HG03108 (cell line): ENCODE measurements at regions not wholly inside any gene's neighbourhood (a gene's known extent, or its start where the extent isn't known, plus 50 kb on each side); places are given as distances from the start of the nearest gene placed in this dataset.

Experiments used
- ATAC-seq: cut with Tn5 transposase; IDR thresholded peaks from one replicate; pipeline ENCODE4 v1.9.1; 2021; ENCODE audit warnings: moderate library complexity; ENCODE audit not compliant: unreplicated experiment

- no peak for ATAC-seq
Observed at GRCh38 chrX:43481576-43481975, 174.5 kb upstream of the MAOA start.

DNA sequence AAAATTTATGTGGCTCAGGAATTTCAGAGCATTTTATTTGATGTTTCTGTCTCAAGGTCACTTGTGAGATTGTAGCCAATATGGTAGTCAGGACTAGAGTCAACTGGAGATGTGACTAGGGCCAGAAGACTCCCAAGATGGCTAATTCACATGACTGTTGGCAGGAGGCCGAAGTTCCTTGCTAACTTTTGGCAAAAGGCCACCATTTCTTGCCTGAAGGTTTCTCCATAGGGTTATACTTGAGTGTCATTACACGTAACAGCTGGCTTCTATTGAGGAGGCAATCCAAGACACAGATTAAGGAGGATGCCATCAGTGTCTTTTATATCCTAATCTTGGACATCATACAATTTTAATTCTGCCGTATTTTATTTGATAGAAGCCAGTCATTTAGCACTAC, 162.3 kb upstream of the MAOA start:
- ATAC-seq, result no peak

DNA sequence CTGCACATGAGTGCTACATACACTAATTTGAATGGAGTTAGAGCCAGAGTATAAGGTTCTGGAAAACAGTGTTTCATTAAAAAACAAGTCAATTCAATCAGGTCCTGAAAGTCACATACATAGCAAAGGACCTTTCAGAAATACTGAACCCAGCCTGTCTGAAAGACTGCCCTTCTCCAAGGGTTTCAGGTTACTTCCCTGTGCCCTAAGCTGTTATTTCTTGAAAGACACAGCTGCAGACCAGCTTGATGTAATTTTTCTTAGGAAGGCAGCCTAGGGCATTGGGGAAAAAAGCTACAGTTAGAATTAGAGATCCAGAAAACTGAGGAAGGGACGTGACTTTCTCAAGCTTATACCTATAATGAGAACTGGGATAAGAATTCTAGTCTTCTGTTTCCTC, 155.9 kb upstream of the MAOA start:
- no peak for ATAC-seq

DNA sequence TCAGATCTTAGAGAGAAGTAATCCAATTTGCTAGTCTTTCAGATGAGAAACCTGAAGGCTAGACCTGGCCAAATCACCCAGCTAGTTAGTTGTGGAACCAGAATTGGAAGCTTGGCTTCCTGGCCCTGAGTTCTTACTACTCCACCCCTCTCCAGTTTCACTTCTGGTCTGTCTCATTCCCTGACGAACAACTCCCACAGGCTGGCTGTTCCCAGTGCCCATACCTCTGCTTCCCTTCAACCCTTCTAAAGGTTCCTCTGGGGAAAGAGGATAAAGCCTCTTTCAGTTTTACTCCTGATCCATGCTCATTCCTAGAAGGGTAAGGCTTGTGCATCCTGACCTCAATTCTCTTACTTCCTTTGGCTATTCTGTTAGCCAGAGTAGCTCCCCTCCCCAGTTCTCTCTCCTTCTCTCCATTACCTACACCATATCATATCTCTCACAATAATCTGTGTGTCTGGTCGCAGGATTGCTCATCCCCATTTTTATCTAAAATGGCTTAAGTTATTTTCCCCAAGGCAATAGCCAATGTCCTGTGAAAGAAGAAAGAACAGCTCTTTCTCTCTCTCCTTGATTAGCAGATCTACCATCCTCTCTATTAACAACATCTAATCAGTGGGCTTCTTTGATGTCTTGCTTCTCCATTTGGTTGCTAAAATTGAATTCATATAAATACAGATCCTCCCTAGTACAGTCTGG, 155.0 kb upstream of the MAOA start:
- no peak for ATAC-seq

- no peak for ATAC-seq
Observed at GRCh38 chrX:43504394-43504793, 151.7 kb upstream of the MAOA start.

DNA sequence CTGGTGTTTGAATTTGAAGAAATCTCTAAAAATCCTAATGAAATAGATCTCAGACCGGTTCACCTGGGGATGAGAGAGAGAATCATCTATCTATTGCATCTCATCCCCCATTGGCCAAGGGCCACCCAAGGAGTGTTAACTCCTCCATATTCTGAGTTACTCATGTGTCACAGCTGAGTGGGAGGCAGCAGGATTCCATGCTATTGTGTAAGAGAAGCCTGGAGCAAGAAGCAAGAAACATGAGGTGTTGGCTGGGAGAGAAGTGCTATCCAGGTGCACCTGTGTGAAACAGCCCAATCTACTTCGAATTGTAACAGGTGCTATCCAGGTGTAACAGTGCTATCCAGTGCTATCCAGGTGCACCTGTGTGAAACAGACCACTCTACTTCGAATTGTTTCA, 150.3 kb upstream of the MAOA start:
- ATAC-seq, result no peak

- ATAC-seq, result no peak
Observed at GRCh38 chrX:43508694-43509093, 147.4 kb upstream of the MAOA start.

GRCh38 chrX:43510209-43510608, 145.9 kb upstream of the MAOA start:
- ATAC-seq, result no peak

DNA sequence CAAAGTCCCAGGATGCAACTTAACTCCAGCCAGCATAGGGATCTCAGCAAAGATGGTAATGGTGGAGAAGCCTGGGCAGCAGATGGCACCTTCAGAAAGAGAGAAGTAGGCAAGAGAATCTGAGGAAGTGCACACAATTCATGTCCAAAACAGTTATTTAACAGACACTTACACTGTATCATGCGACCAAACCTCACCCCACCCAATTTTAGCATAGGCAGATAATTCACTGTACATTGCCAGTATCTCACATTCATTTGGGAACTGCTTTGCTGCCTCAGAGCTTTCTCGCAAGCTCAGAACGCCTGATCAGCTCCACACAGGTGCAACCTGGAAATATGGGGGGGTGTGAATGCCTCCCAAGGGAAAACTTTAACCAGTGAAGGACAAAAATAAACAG, 143.0 kb upstream of the MAOA start:
- ATAC-seq, result no peak

GRCh38 chrX:43514820-43515219, 141.3 kb upstream of the MAOA start:
- ATAC-seq, result no peak

DNA sequence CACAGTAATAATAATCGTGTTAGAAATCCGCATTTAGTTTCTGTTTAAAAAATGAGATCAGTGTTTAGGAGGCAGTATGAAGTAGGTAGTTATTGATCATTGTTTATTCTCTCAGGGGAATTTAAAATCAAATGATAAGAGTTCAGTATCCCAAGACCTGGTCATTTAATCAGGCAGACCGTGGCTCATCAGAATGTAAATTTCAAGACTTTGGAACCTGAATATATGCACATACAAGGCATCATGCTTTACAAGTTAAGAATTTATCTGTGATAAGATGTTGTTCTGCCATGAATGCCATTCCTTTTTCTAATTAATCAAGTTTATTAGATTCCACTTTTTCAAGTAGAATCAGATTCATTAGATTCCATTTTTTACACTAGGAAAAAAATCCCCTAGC, 133.5 kb upstream of the MAOA start:
- no peak for ATAC-seq

GRCh38 chrX:43525901-43526610, 130.0 kb upstream of the MAOA start:
- ATAC-seq, result no peak

- no peak for ATAC-seq
Observed at GRCh38 chrX:43526878-43527277, 129.2 kb upstream of the MAOA start.

- ATAC-seq, result no peak
Observed at GRCh38 chrX:43527801-43528200, 128.3 kb upstream of the MAOA start.

GRCh38 chrX:43530837-43531236, 125.3 kb upstream of the MAOA start:
- no peak for ATAC-seq

DNA sequence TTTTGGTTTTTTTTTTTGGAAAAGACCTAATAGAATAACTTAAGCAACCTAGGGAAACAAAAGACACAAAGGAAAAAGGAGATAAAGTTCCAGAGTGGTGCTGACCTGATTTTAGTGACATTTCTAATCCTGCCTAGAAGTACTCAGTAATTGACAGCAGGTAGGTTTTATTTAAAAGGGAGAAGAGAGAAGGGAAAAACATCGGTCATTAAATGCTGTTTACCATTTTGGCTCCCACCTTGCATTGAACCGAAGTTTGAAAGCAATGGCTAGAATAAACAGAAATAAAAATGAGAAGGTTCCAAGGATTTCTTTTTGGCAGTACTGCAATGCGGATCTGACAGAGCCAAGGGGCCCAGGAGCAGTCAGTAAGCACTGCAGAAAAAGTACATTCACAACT, 115.8 kb upstream of the MAOA start:
- ATAC-seq, result no peak

DNA sequence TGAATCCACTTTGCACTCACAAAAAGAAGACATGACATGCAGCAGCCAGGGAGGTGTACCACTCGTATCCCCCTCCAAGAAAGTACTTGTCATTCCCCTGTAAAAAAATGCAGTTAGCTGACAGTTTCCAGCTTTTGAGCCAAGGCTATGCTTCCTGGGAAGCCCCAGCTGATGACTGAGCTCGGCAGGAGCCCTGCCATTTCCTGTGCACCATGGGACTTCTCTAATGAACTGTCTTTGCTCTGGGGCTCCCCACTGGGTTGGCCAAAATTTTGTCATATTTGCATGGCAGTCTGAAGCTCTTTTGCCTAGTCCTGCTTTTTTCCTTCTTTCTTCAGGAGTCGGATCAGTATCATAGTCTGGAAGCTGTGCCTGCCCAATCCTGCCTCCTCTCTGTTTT, 104.5 kb upstream of the MAOA start:
- no peak for ATAC-seq

DNA sequence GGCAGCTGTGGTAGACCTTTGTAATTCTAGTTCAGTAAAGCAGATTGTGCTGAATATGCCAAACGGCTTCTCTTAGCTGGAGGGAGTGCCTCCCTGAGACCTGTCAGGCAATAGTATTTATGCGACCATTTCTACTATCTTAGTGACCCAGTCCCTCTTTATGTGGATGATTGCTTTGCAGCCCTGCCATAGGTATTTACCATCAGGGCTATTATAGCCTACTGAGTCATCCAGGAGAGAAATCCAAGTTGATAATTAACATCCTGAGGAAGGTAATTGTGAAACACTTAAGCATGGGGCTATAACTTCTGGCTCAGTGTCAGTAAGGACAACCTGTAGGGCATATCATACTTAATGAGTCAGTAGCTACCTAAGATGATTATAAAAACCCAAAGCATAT, 103.9 kb upstream of the MAOA start:
- ATAC-seq, result no peak

GRCh38 chrX:43552703-43553102, 103.4 kb upstream of the MAOA start:
- ATAC-seq, result no peak

- ATAC-seq, result no peak
Observed at GRCh38 chrX:43553257-43553656, 102.8 kb upstream of the MAOA start.

GRCh38 chrX:43556207-43556606, 99.9 kb upstream of the MAOA start:
- no peak for ATAC-seq

DNA sequence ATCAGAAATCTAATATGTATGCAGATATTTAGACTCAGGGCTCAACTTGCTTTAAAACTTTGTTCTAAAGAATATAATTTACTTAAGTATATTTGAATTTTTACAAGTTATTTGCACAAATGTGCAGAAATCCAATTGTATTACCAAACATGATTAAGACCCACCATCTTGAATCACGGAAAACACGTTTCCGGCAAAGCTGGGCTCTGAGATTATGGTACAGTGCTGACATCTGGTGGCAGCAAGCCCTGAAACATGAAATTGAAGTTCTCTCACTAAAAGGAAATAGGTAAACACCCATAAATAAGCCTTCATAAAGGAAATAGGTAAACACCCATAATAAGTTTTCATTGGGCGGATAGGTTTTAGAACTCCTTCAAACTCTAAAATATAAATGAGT, 98.3 kb upstream of the MAOA start:
- no peak for ATAC-seq

DNA sequence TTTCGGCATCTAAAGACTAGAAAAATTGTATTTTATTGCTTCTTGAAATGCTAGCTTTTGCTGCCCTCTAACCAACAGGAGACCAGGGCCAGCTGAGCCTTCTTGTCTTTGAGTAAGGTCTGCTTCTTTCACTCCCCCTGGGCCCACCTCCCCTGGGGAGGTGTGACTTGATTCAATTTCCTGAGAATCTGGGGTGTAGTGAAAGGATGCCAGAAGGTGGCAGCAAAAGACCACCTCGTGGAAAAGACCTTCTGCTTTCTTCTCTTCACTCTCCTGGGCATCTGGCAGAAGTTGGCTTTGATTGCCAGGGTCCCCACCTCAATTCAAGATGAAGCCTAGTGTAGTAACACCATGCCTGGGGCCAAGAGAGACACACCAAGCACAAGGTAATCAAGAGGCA, 96.5 kb upstream of the MAOA start:
- no peak for ATAC-seq
